ENCODE measurements at regions not wholly inside any gene's neighbourhood (a gene's known extent, or its start where the extent isn't known, plus 50 kb on each side); places are given as distances from the start of the nearest gene placed in this dataset.

DNA sequence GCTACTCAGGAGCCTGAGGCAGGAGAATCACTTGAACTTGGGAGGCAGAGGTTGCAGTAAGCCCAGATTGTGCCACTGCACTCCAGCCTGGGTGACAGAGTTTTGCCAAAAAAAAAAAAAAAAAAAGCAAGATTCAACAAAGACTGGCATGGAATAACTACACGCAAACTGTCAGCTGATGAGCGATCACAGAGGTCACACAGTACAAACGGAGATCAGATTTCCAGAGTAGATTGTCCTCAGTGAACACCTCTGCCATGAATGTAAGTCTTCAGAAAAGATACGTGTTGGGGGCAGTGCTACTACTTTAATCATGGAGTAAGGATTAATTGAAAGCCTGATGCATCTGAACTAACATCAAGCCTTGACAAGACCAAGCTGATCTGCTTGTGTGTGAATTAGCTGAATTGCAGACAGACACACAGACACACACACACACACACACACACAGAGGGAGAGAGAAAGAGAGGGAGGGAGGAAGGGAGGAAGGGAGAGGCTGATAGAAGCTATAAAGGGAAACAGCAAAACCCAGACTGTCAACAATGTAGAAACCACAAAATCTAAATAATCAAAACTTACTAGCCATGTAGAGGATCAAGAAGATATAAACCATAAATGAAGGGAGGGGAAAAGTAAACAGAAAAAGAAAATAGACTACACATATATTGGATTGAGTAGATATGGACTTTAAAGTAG is 222.9 kb upstream of the ZNF462 start:
- H3K27ac ChIP-seq, result no peak overlapping the region
- no peak overlapping the region for H3K9ac ChIP-seq (ENCODE audit: insufficient read length)
- DNase-seq (ENCODE audit: low read depth, low spot score), result no peak
- H3K9me3 ChIP-seq (ENCODE audit: low read depth, low read length), result no peaks in the 10 kb centered on the region
- TF ChIP-seq EZH2 (IDR thresholded peaks at IDR 0.05), result no peak
- TF ChIP-seq POLR2AphosphoS5 (IDR thresholded peaks at IDR 0.05; ENCODE audit: borderline replicate concordance, low read depth, low read length), result no peak
- no peak for TF ChIP-seq FOXP2 (optimal IDR thresholded peaks at IDR 0.05; ENCODE audit: control extremely low read depth, extremely low read length, insufficient read depth)
- H3K36me3 ChIP-seq (ENCODE audit: insufficient read depth, low read length), result no peaks in the 10 kb centered on the region
- no peak overlapping the region for H3K4me3 ChIP-seq

DNA sequence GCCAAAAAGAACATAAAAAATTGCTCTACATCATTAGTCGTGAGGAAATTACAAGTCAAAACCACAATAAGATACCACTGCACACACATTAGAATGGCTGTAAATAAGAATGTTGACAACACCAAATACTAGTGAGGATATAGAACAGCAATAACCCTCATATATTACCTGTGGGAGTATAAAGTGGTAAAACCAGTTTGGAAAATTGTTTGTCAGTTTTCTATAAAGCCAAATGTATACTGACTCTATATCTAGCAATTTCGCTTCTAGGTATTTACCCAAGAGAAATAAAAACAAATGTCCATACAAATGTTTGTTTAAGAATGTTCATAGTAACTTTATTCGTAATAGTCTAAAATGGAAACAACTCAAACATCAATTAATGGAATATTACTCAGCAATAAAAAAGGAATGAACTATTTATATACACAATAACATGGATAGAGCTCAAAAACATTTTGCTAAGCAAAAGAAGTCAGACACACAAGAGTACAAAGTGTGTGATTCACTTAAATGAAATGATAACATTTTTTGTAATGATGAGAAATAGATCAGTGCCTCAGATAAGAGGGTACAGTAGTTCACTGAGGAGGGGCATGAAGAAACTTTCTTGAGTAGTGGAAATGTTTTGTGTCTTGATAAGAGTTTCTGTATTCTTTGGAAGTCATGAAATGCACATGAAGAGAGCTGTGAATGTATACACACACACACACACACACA is 219.6 kb upstream of the ZNF462 start:
- no peak for DNase-seq (ENCODE audit: low read depth, low spot score)
- no peaks in the 10 kb centered on the region for H3K36me3 ChIP-seq (ENCODE audit: insufficient read depth, low read length)
- TF ChIP-seq EZH2 (IDR thresholded peaks at IDR 0.05) (no peak), FOXP2 (optimal IDR thresholded peaks at IDR 0.05; ENCODE audit: control extremely low read depth, extremely low read length, insufficient read depth) (no peak), POLR2AphosphoS5 (IDR thresholded peaks at IDR 0.05; ENCODE audit: borderline replicate concordance, low read depth, low read length) (no peak)
- no peak overlapping the region for H3K27ac ChIP-seq
- H3K4me3 ChIP-seq, result no peak overlapping the region
- H3K9me3 ChIP-seq (ENCODE audit: low read depth, low read length), result no peaks in the 10 kb centered on the region
- H3K9ac ChIP-seq (ENCODE audit: insufficient read length), result no peak overlapping the region

DNA sequence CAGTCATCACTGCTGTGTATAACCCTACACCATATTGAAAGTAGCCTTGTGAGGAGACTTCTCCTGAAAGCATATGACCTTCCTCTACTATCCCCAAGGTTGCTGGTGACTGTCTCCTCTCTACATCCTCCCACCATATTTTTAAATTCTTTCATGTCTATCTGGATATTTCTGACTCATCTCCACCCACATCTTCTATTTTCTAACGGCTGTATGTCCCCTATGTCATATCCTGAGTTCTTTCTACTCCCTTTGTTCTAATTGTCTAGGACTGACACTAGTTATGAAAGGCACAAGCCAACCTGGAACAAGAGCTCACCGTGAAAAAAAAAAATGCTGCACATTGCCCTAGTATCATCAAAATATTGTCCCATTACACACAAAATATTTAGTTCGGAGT is 218.3 kb upstream of the ZNF462 start:
- Histone ChIP-seq H3K9ac (ENCODE audit: insufficient read length) (no peak overlapping the region), H3K9me3 (ENCODE audit: low read depth, low read length) (no peaks in the 10 kb centered on the region), H3K36me3 (ENCODE audit: insufficient read depth, low read length) (no peaks in the 10 kb centered on the region), H3K4me3 (no peak overlapping the region), H3K27ac (no peak overlapping the region)
- TF ChIP-seq POLR2AphosphoS5 (IDR thresholded peaks at IDR 0.05; ENCODE audit: borderline replicate concordance, low read depth, low read length) (no peak), EZH2 (IDR thresholded peaks at IDR 0.05) (no peak), FOXP2 (optimal IDR thresholded peaks at IDR 0.05; ENCODE audit: control extremely low read depth, extremely low read length, insufficient read depth) (no peak)
- no peak for DNase-seq (ENCODE audit: low read depth, low spot score)

DNA sequence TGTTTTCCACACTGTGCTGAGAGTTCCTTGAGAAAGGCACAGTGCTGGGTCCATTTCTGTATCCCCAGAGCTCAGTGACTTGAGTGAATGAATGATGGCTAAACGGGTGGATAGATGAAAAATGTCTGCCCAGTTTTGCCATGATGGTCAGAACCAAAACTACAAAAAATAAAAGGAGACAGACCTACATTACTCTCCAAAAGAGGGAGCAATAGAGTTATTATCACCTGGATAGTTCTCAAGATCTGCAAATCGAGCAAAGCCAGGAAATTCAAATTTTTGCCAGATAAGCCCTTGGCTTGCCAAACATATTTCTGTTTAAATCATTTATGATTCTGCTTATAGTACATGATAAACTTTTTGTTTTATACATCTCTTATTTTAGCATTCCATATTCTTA is 214.2 kb upstream of the ZNF462 start:
- no peak for DNase-seq (ENCODE audit: low read depth, low spot score)
- H3K36me3 ChIP-seq (ENCODE audit: insufficient read depth, low read length), result no peaks in the 10 kb centered on the region
- no peak overlapping the region for H3K4me3 ChIP-seq
- no peak for TF ChIP-seq POLR2AphosphoS5 (IDR thresholded peaks at IDR 0.05; ENCODE audit: borderline replicate concordance, low read depth, low read length)
- no peak for TF ChIP-seq FOXP2 (optimal IDR thresholded peaks at IDR 0.05; ENCODE audit: control extremely low read depth, extremely low read length, insufficient read depth)
- no peaks in the 10 kb centered on the region for H3K9me3 ChIP-seq (ENCODE audit: low read depth, low read length)
- H3K9ac ChIP-seq (ENCODE audit: insufficient read length), result no peak overlapping the region
- H3K27ac ChIP-seq, result no peak overlapping the region

DNA sequence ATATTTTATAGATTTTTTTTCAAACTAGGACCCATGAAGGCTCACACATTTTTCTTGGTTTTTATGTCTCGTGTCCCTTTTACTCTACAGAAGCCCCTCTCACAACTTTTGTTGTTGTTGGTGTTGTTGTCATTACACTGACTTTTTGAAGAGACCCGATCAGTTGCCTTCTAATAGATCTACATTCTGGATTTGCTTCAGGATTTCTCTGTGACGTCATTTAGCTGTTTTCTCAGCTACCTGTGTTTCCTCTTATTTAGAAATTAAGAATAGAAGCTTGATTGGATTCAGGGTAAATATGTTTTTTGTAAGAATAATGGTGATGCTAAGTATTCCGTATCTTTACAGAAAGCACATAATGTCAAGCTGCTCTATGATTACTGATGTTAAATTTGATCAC is 213.3 kb upstream of the ZNF462 start:
- TF ChIP-seq POLR2AphosphoS5 (IDR thresholded peaks at IDR 0.05; ENCODE audit: borderline replicate concordance, low read depth, low read length) (no peak), FOXP2 (optimal IDR thresholded peaks at IDR 0.05; ENCODE audit: control extremely low read depth, extremely low read length, insufficient read depth) (no peak), EZH2 (IDR thresholded peaks at IDR 0.05) (no peak)
- DNase-seq (ENCODE audit: low read depth, low spot score), result no peak
- H3K4me3 ChIP-seq, result no peak overlapping the region
- no peak overlapping the region for H3K27ac ChIP-seq
- H3K36me3 ChIP-seq (ENCODE audit: insufficient read depth, low read length), result no peaks in the 10 kb centered on the region
- H3K9ac ChIP-seq (ENCODE audit: insufficient read length), result no peak overlapping the region
- H3K9me3 ChIP-seq (ENCODE audit: low read depth, low read length), result no peaks in the 10 kb centered on the region

DNA sequence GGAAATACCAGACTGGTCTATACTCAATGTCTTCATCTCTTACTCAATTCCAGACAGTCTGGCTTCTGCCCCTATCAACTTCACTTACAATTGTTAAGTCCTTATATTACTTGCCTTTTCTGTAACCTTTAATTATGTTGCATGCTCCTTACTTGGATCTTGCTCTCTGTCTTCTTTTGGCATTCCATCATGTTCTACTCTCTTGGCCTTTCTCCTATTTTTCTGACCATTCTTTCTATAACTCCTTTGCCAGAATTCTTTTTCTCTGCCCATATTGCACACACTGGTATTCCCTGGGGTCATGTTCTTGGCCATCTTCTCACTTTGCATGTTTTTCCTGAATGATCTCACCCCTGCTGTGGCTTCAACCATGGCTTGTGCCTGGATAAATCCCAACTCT is 209.8 kb upstream of the ZNF462 start:
- no peaks in the 10 kb centered on the region for H3K9me3 ChIP-seq (ENCODE audit: low read depth, low read length)
- no peak overlapping the region for H3K4me3 ChIP-seq
- no peak for DNase-seq (ENCODE audit: low read depth, low spot score)

DNA sequence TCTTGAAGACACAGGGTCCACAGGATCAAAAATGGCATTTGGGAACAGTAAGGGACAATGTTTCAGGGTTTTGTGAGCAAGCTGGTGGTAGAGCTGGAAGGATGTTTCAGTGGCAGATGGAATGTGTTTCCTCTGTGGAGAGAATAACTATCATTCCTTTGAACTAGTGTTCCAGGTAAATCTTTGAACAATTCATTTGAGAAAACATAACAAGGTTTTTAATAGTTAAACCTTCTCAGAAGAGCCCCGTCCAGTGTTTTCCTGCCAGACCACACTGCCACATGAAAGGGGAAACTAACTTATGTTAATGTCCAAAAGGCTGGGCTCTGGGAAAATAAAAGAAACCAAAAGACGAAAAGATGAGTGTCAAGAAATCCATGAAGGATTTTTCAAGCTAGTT is 207.0 kb upstream of the ZNF462 start:
- DNase-seq (ENCODE audit: low read depth, low spot score), result no peak
- TF ChIP-seq EZH2 (IDR thresholded peaks at IDR 0.05), result no peak
- no peak for TF ChIP-seq POLR2AphosphoS5 (IDR thresholded peaks at IDR 0.05; ENCODE audit: borderline replicate concordance, low read depth, low read length)
- TF ChIP-seq FOXP2 (optimal IDR thresholded peaks at IDR 0.05; ENCODE audit: control extremely low read depth, extremely low read length, insufficient read depth), result no peak
- H3K9ac ChIP-seq (ENCODE audit: insufficient read length), result no peak overlapping the region

More for the DNA sequence above, 209.8 kb upstream of the ZNF462 start:
- Histone ChIP-seq H3K27ac (no peak overlapping the region), H3K9ac (ENCODE audit: insufficient read length) (no peak overlapping the region), H3K36me3 (ENCODE audit: insufficient read depth, low read length) (no peaks in the 10 kb centered on the region)
- no peak for TF ChIP-seq EZH2 (IDR thresholded peaks at IDR 0.05)
- no peak for TF ChIP-seq POLR2AphosphoS5 (IDR thresholded peaks at IDR 0.05; ENCODE audit: borderline replicate concordance, low read depth, low read length)
- no peak for TF ChIP-seq FOXP2 (optimal IDR thresholded peaks at IDR 0.05; ENCODE audit: control extremely low read depth, extremely low read length, insufficient read depth)

DNA sequence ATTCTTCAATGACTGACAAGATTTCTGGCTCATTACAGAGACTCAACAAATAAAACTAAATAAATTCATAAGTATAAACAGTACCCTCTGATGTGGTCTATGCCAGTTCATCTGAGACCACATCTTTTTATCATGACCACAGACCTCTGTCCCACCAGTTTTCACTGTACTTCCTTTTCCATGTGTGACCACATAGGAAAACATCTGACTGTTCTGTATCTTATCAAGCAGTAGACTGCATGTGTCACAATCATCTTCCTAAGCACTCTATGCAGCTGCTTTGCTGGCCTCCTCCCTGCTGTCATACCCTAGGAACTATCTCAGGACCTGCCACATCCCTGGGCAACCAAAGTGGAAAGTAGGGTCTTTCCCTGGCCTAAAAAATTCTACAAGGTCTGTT is 205.0 kb upstream of the ZNF462 start:
- H3K9ac ChIP-seq (ENCODE audit: insufficient read length), result no peak overlapping the region
- TF ChIP-seq EZH2 (IDR thresholded peaks at IDR 0.05), result no peak
- TF ChIP-seq FOXP2 (optimal IDR thresholded peaks at IDR 0.05; ENCODE audit: control extremely low read depth, extremely low read length, insufficient read depth), result no peak
- no peak for TF ChIP-seq POLR2AphosphoS5 (IDR thresholded peaks at IDR 0.05; ENCODE audit: borderline replicate concordance, low read depth, low read length)

More for the DNA sequence above, 207.0 kb upstream of the ZNF462 start:
- Histone ChIP-seq H3K36me3 (ENCODE audit: insufficient read depth, low read length) (no peaks in the 10 kb centered on the region), H3K9me3 (ENCODE audit: low read depth, low read length) (no peaks in the 10 kb centered on the region), H3K4me3 (no peak overlapping the region), H3K27ac (no peak overlapping the region)

More for the DNA sequence above, 205.0 kb upstream of the ZNF462 start:
- no peak for DNase-seq (ENCODE audit: low read depth, low spot score)
- H3K4me3 ChIP-seq, result no peak overlapping the region
- no peak overlapping the region for H3K27ac ChIP-seq
- no peaks in the 10 kb centered on the region for H3K9me3 ChIP-seq (ENCODE audit: low read depth, low read length)
- no peaks in the 10 kb centered on the region for H3K36me3 ChIP-seq (ENCODE audit: insufficient read depth, low read length)

All from SK-N-MC (cell line).